HG03066 (cell line): ENCODE measurements at regions not wholly inside any gene's neighbourhood (a gene's known extent, or its start where the extent isn't known, plus 50 kb on each side); places are given as distances from the start of the nearest gene placed in this dataset.
"Not testable (repeated sequence)": the region's sequence is repeated elsewhere in the genome, so short reads cannot be mapped to it uniquely, and the experiment has no call there.

ENCODE experiments used
- ATAC-seq: cut with Tn5 transposase; IDR thresholded peaks from one replicate; pipeline ENCODE4 v1.9.1; 2021; ENCODE audit warnings: low read depth; ENCODE audit not compliant: unreplicated experiment

DNA sequence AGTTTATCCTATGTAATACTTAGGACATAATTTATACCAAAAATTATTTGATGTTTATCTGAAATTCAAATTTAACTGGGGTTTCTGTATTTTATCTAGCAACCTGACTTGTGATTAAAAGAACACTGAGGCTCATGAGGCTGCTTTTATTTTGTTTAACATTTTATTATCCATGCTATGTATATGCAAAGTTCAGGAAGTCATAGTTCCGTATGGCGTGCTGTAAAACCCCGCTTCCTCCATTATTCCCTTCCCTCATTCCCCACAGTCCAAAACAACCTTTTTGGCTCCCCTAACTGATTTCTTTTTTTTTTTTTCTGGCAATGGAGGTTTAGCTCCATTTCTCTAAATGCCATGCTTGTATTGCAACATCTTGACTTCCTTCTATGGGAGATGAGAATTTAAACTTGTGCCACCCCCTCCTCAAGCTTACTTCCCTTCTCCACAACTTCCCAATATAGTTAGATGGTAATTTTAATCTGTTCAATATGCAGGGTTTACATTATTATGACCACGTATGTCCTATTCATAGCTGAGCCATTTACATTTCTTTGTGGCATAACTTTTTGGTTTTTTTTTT lies 138.0 kb upstream of the DNAH14 start:
- ATAC-seq: no peak

DNA sequence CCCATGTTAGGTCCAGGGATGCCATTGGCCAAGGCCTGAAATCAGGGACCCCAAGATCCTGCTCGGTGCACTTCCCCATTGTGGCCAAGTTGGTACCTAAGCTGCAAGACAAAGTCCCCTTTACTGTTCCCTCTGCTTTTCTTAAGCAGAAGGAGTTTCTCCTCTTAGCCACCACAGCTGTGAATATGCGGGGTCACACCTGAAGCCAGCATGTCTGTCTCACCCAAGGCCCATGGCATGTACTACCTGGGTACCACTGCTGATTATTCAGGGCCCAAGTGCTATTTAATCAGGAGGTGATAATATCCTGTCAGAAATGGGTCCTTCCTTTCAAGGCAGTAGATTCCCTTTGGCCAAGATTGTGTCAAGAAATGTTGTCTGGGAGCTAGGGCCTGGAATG lies 133.9 kb upstream of the DNAH14 start:
- ATAC-seq: no peak

DNA sequence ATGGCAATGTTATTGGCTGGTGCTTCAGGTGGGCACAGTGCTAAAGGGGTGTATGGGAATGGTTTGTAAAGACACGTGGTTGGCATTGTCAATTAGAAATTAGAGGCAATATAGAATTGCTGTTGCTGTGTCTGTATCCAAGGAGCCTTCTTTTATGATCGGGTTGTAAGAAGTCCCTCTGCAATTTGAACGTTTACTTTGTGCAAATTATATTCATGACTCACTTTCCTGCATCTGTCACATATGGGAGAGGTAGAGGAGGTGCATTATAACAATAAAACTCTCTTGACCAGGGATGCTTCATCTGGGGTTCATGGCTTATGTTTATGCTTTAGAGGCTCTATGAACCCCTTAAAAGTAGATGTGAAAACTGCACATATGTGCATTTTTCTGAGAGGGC lies 130.4 kb upstream of the DNAH14 start:
- no peak for ATAC-seq

DNA sequence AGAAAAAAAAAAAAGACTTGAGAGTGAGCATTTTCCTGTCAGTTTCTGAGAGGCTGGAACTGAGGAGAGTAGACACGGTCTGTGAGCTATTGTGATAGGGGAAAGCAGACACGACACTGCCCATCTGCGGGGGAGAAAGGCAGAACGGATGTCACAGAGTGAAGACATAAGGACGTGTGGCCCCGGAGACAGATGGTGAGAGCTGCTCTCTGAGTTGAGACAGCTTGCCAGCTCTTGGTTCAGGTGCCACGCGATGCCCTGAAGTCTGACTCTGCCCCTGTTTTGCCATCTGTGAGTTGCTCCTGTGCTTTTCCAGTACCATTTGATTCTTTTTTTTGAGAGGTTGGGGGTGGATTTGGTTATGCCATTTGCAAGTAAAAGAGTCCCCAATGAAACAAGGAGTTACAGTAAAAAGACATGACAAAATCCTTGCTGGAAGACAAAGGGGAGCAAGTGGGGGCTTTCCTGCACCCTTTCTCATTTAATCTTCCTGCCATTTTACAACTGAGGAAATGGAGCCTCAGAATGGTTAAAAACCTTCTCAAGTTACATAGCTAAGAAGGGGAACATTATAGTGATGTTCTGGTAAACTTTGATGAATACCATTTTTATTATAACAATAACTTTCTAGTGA lies 128.9 kb upstream of the DNAH14 start:
- ATAC-seq: no peak

DNA sequence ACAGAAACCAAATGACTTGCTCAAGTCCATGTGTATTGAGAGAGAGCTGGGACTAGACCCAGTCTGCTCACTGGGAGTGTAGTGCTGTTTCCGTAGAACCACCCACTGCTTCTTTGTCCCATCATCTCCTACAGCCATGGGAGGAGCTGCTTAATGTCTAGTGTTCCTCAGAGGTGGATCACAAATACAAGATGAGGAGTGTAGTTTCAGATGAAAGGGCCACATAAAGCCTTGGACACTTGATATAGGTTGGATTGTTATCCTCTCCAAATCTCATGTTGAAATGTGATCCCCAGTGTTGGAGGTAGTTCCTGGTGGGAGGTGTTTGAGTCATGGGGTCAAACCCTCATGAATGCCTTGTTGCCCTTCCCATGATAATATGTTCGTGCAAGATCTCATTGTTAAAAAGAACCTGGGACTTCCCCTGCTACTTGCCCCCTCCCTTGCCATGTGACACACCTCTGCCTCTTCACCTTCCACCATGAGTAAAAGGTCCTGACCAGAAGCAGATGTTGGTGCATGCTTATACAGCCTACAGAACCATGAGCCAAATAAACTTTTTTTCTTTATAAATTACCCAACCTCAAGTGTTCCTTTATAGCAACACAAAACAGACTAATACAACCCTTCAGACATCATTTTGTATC lies 127.5 kb upstream of the DNAH14 start:
- no peak for ATAC-seq

DNA sequence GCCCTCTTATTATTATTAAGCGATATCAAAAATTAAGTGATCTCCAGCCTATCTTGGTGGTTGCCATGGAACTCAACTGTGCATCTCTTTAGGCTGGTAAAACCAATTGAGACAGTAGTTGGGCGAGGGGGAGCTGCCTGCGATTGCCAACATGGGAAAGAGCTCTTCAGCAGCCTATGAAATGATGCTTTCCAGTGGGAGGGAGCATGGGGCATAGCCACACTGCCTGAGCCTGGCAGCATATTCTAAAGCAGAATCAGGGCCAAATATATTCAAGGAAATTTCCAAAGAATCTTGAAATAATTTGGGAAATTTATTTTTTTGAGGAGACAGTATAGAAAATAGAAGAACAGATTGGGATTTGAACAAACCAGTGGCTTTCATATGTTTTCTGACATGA lies 126.9 kb upstream of the DNAH14 start:
- no peak for ATAC-seq

DNA sequence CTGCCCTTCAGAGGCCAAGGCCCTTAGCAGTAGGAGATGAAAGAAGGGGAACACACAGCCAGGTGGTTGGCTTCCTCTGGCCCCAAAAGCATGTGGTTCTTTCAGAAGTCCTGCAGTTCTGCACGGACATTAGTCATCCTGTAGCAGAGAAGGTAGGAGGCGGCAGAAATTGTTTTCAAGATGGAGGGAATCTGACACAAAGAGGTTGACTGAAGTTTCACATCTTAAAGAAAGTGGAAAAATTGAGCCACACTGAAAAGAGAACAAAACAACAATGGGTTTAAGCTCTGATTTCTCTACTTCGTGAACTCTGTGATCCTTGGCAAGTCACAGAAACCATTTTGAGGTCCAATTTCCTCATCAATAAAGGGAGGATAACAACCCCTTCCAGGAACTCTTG lies 125.3 kb upstream of the DNAH14 start:
- ATAC-seq: peak; percentile 53

DNA sequence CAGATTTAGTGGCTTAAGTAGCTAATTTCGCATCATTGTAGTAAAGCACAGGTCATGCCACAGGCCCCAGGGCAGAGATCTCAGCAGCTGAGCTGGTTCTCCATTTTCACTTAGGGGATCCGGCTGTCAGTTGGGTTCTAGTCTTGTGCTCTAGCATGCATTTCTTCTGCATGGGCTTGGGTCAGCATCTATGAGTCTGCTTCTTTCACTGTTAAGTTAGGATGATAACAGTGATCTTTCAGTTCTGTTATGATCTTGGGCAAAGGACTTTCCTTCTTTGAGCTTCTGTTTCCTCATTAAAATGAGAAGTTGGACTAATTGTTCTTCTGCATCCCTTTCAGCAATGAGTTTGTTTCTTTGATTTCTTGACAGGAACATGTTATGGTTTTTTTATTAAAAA lies 123.6 kb upstream of the DNAH14 start:
- ATAC-seq: no peak

DNA sequence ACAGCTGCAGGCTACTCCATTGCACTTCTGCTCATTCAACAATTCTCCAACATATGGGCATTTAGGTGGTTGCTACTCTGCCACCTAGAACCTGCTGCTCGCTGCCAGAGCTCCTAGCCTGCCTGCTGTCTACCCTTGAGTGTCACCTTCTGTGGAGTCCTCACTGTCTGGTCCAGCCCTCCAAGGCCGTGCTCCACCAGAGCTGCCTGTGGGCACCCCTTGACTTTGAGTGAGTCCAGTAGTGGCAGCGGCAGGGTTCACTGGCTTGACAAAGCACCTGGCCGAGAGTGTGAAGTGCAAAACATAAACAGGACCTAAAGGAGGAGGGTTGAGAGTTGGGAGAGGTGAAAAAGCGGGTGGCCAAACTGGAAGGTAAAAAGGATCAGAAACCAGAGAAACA lies 120.3 kb upstream of the DNAH14 start:
- ATAC-seq: no peak

DNA sequence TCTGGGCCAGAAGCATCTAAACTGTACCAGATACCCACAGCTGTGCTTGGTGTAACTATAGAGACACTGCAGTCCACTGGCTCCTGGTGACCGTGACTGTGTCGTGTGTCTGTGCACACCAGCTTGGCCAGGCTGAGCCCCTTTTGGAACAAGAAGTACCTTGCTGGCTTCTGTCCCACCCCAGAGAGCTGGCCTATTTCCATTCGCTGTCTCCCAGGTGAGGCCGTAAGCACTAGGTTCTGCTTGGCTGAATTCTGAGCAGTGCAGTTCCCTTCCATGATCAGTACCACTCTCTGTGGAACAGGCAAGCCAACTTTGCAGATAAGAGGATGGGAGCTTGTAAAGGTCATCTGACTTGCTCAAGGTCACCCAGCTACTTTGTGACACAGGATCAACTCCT lies 119.9 kb upstream of the DNAH14 start:
- ATAC-seq: no peak

DNA sequence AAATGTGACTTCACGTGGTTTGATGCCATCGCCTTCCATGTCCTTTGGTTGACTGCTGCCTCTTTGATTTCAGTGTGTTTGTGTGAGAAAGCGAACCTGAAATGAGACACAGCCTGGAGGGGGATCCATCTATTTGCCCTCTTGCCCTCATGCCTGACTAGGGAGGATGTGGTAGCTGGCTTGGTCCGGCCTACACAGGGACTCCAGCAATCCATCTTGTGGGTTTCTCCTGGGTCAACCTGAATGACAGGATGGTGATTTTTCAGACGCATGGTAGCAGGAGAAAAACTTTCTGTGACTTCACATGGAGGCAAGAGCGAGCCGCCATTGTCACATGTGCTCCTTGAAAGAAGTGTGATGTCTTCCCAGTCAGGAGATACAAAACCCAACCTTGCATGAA lies 117.9 kb upstream of the DNAH14 start:
- no peak for ATAC-seq

DNA sequence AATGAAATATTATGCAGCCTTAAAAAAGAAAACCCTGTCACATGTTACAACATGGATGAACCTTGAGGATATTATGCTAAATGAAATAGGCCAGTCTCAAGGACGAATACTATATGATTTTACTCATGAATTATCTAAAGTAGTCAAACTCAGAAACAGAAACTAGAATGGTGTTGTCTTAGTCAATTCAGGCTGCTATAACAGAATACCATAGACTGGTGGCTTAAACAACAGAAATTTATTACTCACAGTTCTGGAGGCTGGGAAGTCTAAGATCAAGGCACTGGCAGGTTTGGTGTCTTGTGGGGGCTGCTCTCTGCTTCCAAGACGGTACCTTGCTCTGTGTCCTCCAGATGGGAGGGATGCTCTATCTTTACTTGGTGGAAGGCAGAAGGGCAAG lies 113.8 kb upstream of the DNAH14 start:
- no peak for ATAC-seq

DNA sequence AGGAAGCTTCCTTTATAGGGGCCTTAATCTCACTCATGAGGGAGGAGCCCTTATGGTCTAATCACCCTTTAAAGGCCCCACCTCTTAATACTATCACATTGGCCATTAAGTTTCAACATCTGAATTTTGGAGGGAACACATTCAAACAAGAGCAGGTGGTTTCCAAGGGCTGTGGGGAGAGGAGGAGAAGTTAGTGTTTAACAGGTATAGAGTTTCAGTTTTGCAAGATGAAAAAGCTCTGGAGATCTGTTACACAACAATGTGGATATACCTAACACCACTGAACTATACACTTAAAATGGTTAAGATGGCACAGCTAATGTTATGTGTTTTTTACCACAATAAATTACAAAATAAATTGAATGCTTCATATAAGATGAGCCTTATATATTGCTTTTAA lies 113.4 kb upstream of the DNAH14 start:
- no peak for ATAC-seq

DNA sequence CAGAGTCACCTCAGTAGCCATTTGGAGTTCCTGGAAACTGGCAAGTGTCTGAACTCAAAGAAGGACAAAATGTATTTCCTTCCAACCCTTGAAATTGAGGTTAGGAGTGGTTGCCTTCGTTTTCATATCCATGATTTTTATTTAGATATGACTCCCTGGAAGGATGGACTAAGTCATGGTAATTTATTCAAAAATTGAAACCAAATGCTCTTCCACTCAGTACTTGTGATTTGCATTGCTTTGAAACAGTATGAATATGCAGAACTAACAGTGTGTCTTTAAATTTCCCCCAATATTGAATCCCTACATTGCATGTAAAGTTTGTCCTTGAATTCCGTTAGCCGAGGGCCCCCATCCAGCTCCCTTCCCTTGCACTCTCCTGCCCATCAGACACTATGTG lies 112.1 kb upstream of the DNAH14 start:
- no peak for ATAC-seq

DNA sequence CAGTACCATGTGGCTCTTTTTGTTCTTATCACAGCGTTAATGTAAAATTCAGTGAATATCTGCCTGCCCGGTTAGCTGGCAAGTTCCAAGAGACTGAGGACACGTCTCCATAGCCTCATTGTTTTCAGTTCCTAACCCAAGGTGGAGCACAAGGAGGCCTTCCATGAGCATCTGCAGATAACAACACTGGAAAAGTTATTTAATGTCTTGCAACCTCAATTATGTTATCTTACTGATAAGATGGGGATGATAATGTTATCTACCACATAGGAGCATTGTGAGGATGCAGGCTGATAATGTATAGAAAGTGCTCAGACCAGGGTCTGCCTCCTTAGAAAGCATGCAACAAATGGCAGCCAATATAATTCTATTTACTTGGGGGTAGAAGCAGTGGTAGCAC lies 109.6 kb upstream of the DNAH14 start:
- ATAC-seq: no peak

DNA sequence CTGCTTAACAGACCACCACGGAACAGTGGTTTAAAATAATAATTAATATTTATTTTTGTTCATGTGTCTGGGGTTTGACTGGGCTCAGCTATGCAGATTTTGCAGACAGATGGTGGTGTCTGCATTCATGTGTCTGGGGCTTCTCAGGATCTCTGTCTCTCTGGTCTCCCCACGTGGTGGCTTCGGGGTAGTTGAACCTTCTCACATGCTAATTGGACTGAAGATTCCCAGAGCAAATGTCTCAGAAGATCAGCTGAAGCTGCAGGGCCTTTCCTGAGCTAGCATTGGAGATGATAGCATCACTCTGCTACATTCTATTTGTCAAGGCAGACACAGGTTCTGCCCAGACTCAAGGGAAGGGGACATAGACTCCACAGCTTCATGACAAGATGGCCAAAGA lies 109.1 kb upstream of the DNAH14 start:
- no peak for ATAC-seq

DNA sequence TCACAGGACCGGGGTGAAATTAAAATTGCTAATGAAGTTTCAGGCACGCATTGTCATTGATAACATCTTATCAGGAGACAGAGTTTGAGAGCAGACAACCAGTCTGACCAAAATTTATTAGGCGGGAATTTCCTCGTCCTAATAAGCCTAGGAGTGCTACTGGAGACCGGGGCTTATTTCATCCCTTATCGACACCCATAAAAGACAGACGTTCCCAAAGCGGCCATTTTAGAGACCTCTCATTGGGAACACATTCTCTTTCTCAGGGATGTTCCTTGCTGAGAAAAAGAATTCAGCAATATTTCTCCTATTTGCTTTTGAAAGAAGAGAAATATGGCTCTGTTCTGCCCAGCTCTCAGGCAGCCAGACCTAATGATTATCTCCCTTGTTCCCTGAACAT lies 107.7 kb upstream of the DNAH14 start:
- not testable (repeated sequence) for ATAC-seq

DNA sequence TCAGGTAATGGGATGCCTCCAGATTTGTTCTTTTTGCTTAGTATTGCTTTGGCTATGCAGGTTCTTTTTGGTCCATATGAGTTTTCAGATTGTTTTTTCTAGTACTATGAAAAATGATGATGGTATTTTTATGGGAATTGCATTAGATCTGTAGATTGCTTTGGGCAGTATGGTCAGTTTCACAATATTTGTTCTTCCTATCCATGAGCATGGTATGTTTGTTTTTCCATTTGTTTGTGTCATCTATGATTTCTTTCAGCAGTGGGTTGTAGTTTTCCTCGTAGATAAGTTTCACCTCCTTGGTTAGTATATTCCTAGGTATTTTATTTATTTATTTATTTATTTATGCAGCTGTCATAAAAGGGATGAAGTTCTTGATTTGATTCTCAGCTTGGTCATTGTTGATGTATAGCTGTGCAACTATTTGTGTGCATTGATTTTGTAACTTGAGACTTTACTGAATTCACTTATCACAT lies 103.9 kb upstream of the DNAH14 start:
- no peak for ATAC-seq

DNA sequence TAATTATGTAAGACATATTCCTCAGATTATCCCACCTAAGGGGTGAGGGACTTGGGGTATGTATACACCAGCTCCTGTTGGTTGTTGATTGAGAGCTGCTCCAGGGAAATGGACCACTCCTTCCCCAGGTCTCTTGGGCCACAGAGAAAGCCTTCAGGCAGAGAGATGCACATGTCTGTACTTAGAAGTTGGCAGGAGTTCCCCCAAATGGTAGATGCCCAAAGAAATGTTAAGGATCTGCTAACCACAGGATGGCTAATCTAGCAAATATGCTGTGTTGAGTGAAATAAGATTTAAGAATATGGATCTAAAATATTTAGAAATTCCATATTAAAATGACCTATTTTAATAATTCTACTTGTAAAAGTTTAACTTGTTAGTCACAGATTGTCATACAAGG lies 100.8 kb upstream of the DNAH14 start:
- ATAC-seq: no peak

DNA sequence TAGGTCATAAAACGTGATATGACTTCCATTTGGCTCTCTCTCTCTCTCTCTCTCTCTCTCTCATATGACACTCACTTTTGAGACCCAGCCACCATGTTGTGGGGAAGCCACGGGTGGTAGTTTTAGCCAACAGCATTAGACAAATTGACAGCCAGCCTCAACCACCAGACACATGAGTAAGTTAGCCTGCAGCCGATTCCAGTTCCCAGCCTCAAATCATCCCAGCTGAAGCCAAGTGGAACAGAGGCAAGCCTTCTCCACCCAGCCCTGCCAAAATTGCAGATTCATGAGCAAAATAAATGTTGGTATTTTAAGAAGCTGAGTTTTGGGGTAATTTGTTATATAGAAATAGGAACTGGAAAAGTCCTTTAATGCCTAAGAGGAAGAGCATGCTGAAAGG lies 98.0 kb upstream of the DNAH14 start:
- ATAC-seq: no peak

DNA sequence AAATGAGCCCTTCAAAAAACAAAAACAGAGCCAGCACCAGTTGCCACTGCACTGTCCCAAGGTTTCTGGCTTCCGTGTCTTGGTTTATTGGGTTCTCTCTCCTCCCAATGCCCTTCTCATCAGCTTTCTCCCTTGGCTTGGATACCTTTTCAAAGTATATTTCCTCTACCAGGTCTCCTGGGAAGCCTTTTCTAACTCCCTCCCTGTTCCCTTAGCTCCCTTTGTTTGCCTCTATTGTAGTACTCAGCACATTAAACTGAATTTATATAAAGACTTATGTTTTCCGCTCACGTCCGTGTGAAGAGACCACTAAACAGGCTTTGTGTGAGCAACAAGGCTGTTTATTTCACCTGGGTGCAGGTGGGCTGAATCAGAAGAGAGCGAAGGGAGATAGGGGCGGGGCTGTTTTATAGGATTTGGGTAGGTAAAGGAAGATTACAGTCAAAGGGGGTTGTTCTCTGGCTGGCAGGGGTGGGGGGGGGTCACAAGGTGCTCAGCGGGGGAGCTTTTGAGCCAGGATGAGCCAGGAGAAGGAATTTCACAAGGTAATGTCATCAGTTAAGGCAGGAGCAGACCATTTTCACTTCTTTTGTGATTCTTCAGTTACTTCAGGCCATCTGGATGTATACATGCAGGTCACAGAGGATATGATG lies 89.7 kb upstream of the DNAH14 start:
- not testable (repeated sequence) for ATAC-seq

DNA sequence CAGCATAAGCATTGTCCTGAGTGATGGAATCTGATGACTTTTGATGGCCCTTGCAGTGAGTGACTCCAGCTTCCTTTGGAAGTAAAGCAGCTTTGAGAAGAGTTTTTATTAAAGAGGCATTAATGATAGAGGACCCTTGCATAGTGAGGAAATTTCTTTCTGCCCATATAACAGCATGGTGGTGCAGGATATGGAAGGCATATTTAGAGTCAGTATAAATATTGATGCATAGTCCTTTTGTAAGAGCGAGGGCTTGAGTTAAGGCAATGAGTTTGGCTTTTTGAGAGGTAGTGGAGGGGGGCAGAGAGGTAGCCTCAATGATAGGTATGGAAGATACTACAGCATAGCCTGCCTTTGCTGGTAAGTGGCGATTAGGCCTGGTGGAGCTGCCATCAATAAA lies 87.7 kb upstream of the DNAH14 start:
- not testable (repeated sequence) for ATAC-seq
